Suppressor macrophage treated with lipopolysaccharide for 4 hours (primary cell): ENCODE measurements at regions not wholly inside any gene's neighbourhood (a gene's known extent, or its start where the extent isn't known, plus 50 kb on each side); places are given as distances from the start of the nearest gene placed in this dataset.
"Not testable (repeated sequence)": the region's sequence is repeated elsewhere in the genome, so short reads cannot be mapped to it uniquely, and the experiment has no call there.

Source experiments
- DNase-seq: peaks from one replicate; pipeline ENCODE4 v3.0.0-alpha.2; 2020

- DNase-seq: no peak
Measured at GRCh38 chr21:27390384-27390783, 423.5 kb upstream of the ADAMTS5 start.

- DNase-seq: no peak
Measured at GRCh38 chr21:27388825-27389224, 421.9 kb upstream of the ADAMTS5 start.

GRCh38 chr21:27382404-27382803 lies 415.5 kb upstream of the ADAMTS5 start:
- DNase-seq: no peak

- DNase-seq: no peak
Measured at GRCh38 chr21:27380303-27380702, 413.4 kb upstream of the ADAMTS5 start.

GRCh38 chr21:27379354-27379753 lies 412.5 kb upstream of the ADAMTS5 start:
- DNase-seq: no peak

- DNase-seq: no peak
Measured at GRCh38 chr21:27372381-27372780, 405.5 kb upstream of the ADAMTS5 start.

GRCh38 chr21:27371975-27372331 lies 405.1 kb upstream of the ADAMTS5 start:
- DNase-seq: no peak

- no peak for DNase-seq
Measured at GRCh38 chr21:27371115-27371974, 404.5 kb upstream of the ADAMTS5 start.

GRCh38 chr21:27369978-27370571 lies 403.2 kb upstream of the ADAMTS5 start:
- DNase-seq: no peak

- DNase-seq: no peak
Measured at GRCh38 chr21:27369234-27369633, 402.3 kb upstream of the ADAMTS5 start.

GRCh38 chr21:27366646-27367235 lies 399.9 kb upstream of the ADAMTS5 start:
- no peak for DNase-seq

- DNase-seq: no peak
Measured at GRCh38 chr21:27366036-27366435, 399.1 kb upstream of the ADAMTS5 start.

GRCh38 chr21:27365394-27365793 lies 398.5 kb upstream of the ADAMTS5 start:
- DNase-seq: no peak

- DNase-seq: no peak
Measured at GRCh38 chr21:27363719-27364477, 397.0 kb upstream of the ADAMTS5 start.

- no peak for DNase-seq
Measured at GRCh38 chr21:27362249-27362648, 395.4 kb upstream of the ADAMTS5 start.

- DNase-seq: no peak
Measured at GRCh38 chr21:27359141-27359540, 392.3 kb upstream of the ADAMTS5 start.

- no peak for DNase-seq
Measured at GRCh38 chr21:27352885-27353284, 386.0 kb upstream of the ADAMTS5 start.

GRCh38 chr21:27346041-27346448 lies 379.2 kb upstream of the ADAMTS5 start:
- DNase-seq: no peak

- DNase-seq: no peak
Measured at GRCh38 chr21:27339902-27340301, 373.0 kb upstream of the ADAMTS5 start.

GRCh38 chr21:27338007-27338406 lies 371.1 kb upstream of the ADAMTS5 start:
- DNase-seq: not testable (repeated sequence)

- no peak for DNase-seq
Measured at GRCh38 chr21:27333096-27333495, 366.2 kb upstream of the ADAMTS5 start.

- no peak for DNase-seq
Measured at GRCh38 chr21:27329255-27329851, 362.5 kb upstream of the ADAMTS5 start.

GRCh38 chr21:27326301-27326700 lies 359.4 kb upstream of the ADAMTS5 start:
- DNase-seq: no peak
